GM12873 (cell line): ENCODE measurements at regions not wholly inside any gene's neighbourhood (a gene's known extent, or its start where the extent isn't known, plus 50 kb on each side); places are given as distances from the start of the nearest gene placed in this dataset.

Source experiments
- TF ChIP-seq, protein P1 (sequence below): IDR thresholded peaks from 2 replicates; pipeline ENCODE4 v1.5.1; 2012; ENCODE audit warnings: low read depth, mild to moderate bottlenecking, moderate library complexity, low read length, control low read depth; ENCODE audit not compliant: insufficient read depth; ENCODE audit errors: missing control alignments

GRCh38 chr4:12679217-12679616, 804.9 kb downstream of the RAB28 start:
- TF ChIP-seq, protein P1, sequence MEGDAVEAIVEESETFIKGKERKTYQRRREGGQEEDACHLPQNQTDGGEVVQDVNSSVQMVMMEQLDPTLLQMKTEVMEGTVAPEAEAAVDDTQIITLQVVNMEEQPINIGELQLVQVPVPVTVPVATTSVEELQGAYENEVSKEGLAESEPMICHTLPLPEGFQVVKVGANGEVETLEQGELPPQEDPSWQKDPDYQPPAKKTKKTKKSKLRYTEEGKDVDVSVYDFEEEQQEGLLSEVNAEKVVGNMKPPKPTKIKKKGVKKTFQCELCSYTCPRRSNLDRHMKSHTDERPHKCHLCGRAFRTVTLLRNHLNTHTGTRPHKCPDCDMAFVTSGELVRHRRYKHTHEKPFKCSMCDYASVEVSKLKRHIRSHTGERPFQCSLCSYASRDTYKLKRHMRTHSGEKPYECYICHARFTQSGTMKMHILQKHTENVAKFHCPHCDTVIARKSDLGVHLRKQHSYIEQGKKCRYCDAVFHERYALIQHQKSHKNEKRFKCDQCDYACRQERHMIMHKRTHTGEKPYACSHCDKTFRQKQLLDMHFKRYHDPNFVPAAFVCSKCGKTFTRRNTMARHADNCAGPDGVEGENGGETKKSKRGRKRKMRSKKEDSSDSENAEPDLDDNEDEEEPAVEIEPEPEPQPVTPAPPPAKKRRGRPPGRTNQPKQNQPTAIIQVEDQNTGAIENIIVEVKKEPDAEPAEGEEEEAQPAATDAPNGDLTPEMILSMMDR, result peak; percentile 23

- TF ChIP-seq, protein P1, result no peak
These were observed 810.0 kb downstream of the RAB28 start for GRCh38 chr4:12674184-12674583.

DNA sequence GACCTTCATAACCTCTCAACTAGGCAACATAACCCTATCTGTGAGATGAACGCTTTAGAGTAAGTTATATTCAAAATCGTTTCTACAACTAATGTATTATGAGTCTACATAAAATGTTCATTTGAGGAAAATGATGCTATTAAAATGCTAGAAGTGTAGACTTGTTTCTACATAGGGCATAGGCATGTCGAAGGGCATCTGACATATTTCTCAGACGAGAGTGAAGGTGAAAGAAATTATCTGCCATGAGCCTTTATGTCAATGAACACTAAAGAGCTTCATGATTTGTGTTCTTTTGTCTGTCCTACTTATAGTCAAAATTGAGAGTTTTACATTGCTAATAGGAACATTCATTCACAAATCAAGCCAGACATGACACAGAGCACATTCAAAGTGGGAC, 811.8 kb downstream of the RAB28 start:
- TF ChIP-seq, protein P1, result no peak

- TF ChIP-seq, protein P1, result no peak
These were observed 826.0 kb downstream of the RAB28 start for GRCh38 chr4:12658146-12658545.

GRCh38 chr4:12651876-12652275, 832.3 kb downstream of the RAB28 start:
- TF ChIP-seq, protein P1, result no peak

- TF ChIP-seq, protein P1, result no peak
These were observed 838.4 kb downstream of the RAB28 start for GRCh38 chr4:12645732-12646131.

DNA sequence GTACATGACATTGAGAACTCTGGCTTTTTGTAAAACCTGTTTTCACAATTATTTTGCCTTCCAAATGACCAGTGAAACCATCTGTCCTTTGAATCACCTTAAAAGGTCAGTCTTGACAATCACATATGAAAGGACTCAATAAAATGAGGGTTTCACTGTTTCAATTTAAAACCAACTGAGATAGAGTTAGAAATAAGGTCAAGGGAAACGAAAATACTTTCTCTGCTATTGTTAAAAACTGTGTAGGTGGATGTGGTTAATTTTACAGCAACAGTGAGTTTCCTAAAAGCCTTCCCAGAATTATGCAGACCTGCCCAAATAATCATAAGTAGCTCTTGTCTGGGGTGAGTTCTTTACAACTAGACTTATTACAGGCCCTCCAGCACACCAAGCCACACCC, 839.9 kb downstream of the RAB28 start:
- TF ChIP-seq, protein P1, result no peak
